ENCODE measurements at regions not wholly inside any gene's neighbourhood (a gene's known extent, or its start where the extent isn't known, plus 50 kb on each side); places are given as distances from the start of the nearest gene placed in this dataset.
A peak's percentile ranks its signal among the peaks of the same experiment; 100 is the strongest.

GRCh38 chr17:77381185-77381700 is 240.5 kb downstream of the SEC14L1 start:
- no peak for DNase-seq

- no peak for DNase-seq
Measured at GRCh38 chr17:77381731-77382130, 241.0 kb downstream of the SEC14L1 start.

- DNase-seq, result peak; percentile 44
Measured at GRCh38 chr17:77382356-77382911, 241.7 kb downstream of the SEC14L1 start.

GRCh38 chr17:77382966-77383612 is 242.3 kb downstream of the SEC14L1 start:
- DNase-seq, result no peak

GRCh38 chr17:77383613-77384608 is 243.1 kb downstream of the SEC14L1 start:
- no peak for DNase-seq

GRCh38 chr17:77385750-77386501 is 245.2 kb downstream of the SEC14L1 start:
- DNase-seq, result no peak

- no peak for DNase-seq
Measured at GRCh38 chr17:77386502-77387192, 245.9 kb downstream of the SEC14L1 start.

GRCh38 chr17:77387891-77388290 is 247.1 kb downstream of the SEC14L1 start:
- DNase-seq, result no peak

- DNase-seq, result no peak
Measured at GRCh38 chr17:77388384-77389306, 247.9 kb downstream of the SEC14L1 start.

GRCh38 chr17:77390870-77391269 is 250.1 kb downstream of the SEC14L1 start:
- no peak for DNase-seq

- peak; percentile 57 for DNase-seq
Measured at GRCh38 chr17:77391668-77392375, 251.1 kb downstream of the SEC14L1 start.

- no peak for DNase-seq
Measured at GRCh38 chr17:77392376-77393273, 251.9 kb downstream of the SEC14L1 start.

GRCh38 chr17:77393274-77393600 is 252.5 kb downstream of the SEC14L1 start:
- no peak for DNase-seq

- DNase-seq, result no peak
Measured at GRCh38 chr17:77393867-77394539, 253.2 kb downstream of the SEC14L1 start.

GRCh38 chr17:77394540-77395295 is 253.9 kb downstream of the SEC14L1 start:
- DNase-seq, result no peak

GRCh38 chr17:77395501-77396048 is 254.8 kb downstream of the SEC14L1 start:
- no peak for DNase-seq

GRCh38 chr17:77396610-77397009 is 255.8 kb downstream of the SEC14L1 start:
- no peak for DNase-seq

GRCh38 chr17:77398274-77398673 is 257.5 kb downstream of the SEC14L1 start:
- DNase-seq, result no peak

Measured in stimulated activated CD4-positive, alpha-beta T cell treated with anti-CD3 and anti-CD28 coated beads, Interleukin-4, amount 100 ng/mL, for 24 hours (primary cell).